Activated CD8-positive, alpha-beta memory T cell treated with anti-CD3 and anti-CD28 coated beads, Interleukin-2, amount 50 U/mL, for 4 hours (primary cell): ENCODE measurements at regions not wholly inside any gene's neighbourhood (a gene's known extent, or its start where the extent isn't known, plus 50 kb on each side); places are given as distances from the start of the nearest gene placed in this dataset.
"Not testable (repeated sequence)": the region's sequence is repeated elsewhere in the genome, so short reads cannot be mapped to it uniquely, and the experiment has no call there.

Experiments used
- DNase-seq: peaks from one replicate; pipeline ENCODE4 v3.0.0-alpha.2; 2020

GRCh38 chr18:9021458-9021857 is 81.0 kb upstream of the NDUFV2 start:
- DNase-seq, result no peak

- no peak for DNase-seq
Observed at GRCh38 chr18:9022397-9023155, 79.9 kb upstream of the NDUFV2 start.

- not testable (repeated sequence) for DNase-seq
Observed at GRCh38 chr18:9024031-9024646, 78.4 kb upstream of the NDUFV2 start.

- no peak for DNase-seq
Observed at GRCh38 chr18:9025091-9025838, 77.2 kb upstream of the NDUFV2 start.

DNA sequence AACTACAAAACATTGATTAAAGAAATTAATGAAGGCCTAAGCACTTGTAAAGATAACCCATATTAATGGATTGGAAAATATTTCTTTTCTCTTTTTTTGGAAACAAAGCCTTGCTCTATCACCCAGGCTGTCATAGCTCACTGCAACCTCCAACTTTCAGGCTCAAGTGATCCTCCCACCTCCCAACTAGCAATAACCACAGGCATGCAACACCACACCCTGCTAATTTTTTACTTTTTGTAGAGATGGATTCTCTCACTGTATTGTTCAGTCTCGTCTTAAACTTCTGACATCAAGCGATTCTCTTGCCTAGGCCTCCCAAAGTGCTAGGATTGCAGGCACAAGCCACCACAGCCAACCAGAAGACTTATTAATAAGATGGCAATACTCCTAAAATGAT is 73.4 kb upstream of the NDUFV2 start:
- DNase-seq, result no peak

- no peak for DNase-seq
Observed at GRCh38 chr18:9032519-9032918, 70.0 kb upstream of the NDUFV2 start.

- DNase-seq, result no peak
Observed at GRCh38 chr18:9038277-9038871, 64.1 kb upstream of the NDUFV2 start.

DNA sequence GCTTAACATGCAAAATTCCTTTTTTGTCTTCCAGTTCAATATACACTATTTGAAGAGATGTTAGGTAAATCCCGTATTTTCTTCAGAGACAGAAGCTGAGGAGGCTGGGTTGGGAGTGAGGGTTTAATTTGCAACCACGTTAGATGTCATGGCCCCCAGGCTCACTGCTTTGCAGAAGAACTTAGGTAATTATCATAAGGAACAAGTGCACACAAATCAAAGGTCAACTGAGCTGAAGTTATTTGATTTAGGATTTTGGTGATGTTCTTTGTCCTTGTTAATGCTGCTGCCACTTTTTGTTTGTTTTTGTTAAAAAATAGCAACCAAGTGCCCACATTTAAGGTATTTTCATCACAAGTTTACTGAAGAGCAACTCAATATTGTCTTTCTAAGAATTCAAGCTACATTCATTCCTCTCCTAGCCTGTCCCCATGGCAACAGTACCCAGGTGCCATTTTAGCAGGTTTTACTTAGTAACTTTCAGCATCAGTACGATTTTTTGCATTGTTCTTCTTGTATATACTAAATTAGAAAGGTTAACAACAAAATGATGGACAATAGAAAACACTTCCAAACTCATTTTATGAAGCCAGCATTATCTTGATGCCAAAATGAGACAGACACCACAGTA is 62.9 kb upstream of the NDUFV2 start:
- no peak for DNase-seq

DNA sequence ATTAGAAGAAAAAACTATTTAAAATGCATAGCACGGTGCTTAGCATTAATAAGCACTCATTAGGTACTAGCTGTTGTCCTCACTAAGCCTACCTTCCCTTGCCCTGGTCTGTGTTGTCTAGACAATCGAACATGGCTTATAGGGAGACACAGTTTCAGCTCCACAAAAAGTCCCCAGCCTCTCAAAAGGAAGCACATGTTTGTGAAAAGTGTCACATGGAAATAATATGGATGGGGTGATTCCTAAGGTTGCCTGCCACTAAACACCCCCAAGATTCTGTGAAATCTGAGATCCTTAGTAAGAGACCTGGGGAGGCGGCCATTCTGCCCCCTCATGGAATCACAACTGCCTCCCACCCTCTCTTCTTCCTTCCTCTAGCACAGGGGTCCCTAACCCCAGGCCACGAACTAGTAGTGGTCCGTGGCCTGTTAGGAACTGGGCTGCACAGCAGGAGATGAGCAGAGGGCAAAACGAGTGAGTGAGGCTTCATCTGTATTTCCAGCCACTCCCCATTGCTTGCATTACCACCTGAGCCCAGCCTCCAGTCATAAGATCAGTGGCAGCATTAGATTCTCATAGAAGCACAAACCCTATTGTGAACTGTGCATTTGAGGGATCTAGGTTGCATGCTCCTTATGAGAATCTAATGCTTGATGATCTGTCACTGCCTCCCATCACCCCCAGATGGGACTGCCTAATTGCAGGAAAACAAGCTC is 59.6 kb upstream of the NDUFV2 start:
- DNase-seq, result no peak

DNA sequence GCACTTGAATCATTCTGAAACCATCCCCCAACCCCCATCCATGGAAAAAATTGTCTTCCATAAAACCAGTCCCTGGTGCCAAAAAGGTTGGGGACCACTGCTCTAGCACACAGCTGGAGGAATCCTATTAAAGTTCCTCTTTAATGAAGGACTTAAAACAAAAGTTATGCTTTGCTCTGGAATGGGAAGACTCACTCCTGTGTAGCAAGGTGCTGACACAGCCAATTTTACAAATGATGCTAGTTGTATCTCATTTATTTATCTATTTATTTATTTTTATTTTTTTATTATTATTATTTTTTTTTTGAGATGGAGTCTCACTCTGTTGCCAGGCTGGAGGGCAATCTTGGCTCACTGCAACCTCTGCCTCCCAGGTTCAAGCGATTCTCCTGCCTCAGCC is 58.9 kb upstream of the NDUFV2 start:
- DNase-seq, result no peak

DNA sequence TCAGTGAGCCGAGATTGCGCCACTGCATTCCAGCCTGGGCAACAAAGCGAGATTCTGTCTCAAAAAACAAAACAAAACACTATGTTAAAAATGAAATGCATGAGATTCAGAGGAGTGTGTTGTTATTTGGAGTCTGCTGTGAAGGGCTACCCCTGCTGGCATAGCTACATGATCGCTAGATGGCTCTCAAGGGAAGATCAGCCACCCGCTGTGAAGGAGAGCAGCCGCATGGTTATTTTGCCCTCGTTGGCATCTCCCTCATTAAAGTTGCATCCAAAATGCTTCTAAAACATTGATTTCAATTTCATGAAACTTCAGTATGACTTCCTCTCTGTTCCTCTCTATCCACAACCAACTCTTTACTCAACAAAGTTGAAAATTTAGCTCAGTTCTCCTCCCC is 54.8 kb upstream of the NDUFV2 start:
- no peak for DNase-seq

DNA sequence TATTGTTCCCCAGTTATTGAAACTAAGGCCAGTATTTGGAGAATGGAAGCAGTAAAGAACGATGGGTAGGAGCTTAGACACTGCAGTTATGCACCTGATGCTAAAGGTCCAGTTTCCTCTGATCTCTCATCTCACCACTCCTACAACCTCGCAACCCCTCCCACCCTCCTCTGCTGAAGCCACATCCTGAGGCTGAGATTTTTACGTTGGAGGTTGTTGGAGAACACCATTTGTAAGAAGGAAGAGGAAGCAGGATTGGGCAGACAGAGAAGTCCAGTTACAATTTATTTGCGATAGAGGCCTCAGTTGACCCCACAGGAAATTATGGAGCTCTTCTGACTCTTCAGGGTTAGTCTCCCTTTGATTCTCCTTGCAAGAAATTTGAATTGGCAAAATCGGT is 54.3 kb upstream of the NDUFV2 start:
- no peak for DNase-seq

DNA sequence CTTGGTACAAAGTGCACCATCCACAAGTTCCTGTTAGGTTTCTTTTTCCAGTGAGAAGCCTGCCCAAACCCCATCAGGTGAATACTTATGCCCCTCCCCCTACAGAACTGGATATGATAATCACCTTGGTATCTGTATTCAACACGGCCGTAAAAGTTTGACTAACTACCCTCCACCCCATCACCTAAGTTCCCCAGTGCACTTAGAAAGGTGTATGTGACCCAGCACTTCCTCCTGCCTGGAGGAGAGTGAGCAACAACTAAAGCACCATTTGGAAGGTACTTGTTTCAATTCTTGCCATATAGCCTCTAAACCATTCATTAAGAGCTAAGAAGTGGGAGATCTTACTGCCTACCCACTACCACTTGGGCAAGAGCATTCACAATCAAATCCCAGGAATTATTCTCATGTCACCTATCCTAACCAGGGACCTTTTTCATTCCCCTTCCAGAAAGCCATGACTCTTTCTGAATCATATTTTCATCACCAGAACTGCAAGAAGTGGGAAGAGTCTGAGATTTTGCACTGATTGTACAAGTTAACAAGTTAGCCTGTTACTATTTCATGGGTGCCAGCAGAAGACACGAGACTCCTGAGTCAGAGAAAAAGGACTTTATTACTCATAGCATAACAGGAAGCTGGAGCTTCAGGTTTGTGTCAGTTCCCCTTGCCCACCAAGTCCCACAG is 53.5 kb upstream of the NDUFV2 start:
- DNase-seq, result no peak

GRCh38 chr18:9049495-9049809 is 53.0 kb upstream of the NDUFV2 start:
- DNase-seq, result no peak

DNA sequence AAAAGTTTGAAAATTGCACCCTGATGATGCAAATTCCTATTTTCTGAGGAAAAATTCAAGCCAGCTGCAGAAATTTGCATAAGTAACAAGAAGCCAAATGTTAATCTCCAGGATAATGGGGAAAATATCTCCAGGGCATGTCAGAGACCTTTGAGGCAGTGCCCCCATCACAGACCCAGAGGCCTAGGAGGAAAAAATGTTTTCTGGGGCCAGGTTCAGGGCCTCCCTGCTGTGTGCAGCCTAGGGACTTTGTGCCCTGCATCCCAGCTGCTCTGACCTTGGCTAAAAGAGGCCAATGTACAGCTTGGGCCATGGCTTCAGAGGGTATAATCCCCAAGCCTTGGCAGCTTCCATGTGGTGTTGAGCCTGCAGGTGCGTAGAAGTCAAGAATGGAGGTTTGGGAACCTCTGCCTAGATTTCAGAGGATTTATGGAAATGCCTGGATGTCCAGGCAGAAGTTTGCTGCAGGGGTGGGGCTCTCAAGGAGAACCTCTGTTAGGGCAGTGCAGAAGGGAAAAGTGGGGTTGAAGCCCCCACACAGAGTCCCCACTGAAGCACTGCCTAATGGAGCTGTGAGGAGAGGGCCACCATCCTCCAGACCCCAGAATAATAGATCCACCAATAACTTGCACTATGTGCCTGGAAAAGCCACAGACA is 51.7 kb upstream of the NDUFV2 start:
- DNase-seq, result not testable (repeated sequence)
